Smooth muscle cell (in vitro differentiated cells): ENCODE measurements at regions not wholly inside any gene's neighbourhood (a gene's known extent, or its start where the extent isn't known, plus 50 kb on each side); places are given as distances from the start of the nearest gene placed in this dataset.

Experiments used
- DNase-seq: peaks from one replicate; lab custom pipeline; 2025; ENCODE audit not compliant: unreplicated experiment; lab: John Stamatoyannopoulos, UW
- H2AFZ ChIP-seq: fragments of 200-600 bp; sonication (generic); 2 replicates; pipeline ENCODE4 v1.6.0; 2016; ENCODE audit warnings: antibody characterized with exemption, low read depth, mild to moderate bottlenecking
- H3F3A ChIP-seq: fragments of 200-600 bp; sonication (generic); 2 replicates; pipeline ENCODE4 v1.6.0; 2017; ENCODE audit warnings: antibody characterized with exemption, low read depth
- H3K27ac ChIP-seq: fragments of 200-600 bp; sonication (generic); 2 replicates; pipeline ENCODE4 v1.5.1; 2016; ENCODE audit warnings: low read depth, mild to moderate bottlenecking
- H3K27me3 ChIP-seq: fragments of 200-600 bp; sonication (generic); 2 replicates; pipeline ENCODE4 v1.6.1; 2016; ENCODE audit warnings: low read depth, mild to moderate bottlenecking
- H3K36me3 ChIP-seq: fragments of 200-600 bp; sonication (generic); 2 replicates; pipeline ENCODE4 v1.5.1; 2016; ENCODE audit warnings: low read depth
- H3K4me1 ChIP-seq: fragments of 200-600 bp; sonication (generic); 2 replicates; pipeline ENCODE4 v1.5.1; 2016; ENCODE audit warnings: low read depth
- H3K4me2 ChIP-seq: fragments of 200-600 bp; sonication (generic); 2 replicates; pipeline ENCODE4 v1.6.0; 2016; ENCODE audit warnings: mild to moderate bottlenecking
- H3K4me3 ChIP-seq: fragments of 200-600 bp; sonication (generic); 2 replicates; pipeline ENCODE4 v1.5.1; 2016; ENCODE audit warnings: mild to moderate bottlenecking
- H3K79me2 ChIP-seq: fragments of 200-600 bp; sonication (generic); 2 replicates; pipeline ENCODE4 v1.6.0; 2016; ENCODE audit warnings: low read depth, mild to moderate bottlenecking
- H3K9ac ChIP-seq: fragments of 200-600 bp; sonication (generic); 2 replicates; pipeline ENCODE4 v1.6.0; 2016; ENCODE audit warnings: low read depth
- H3K9me3 ChIP-seq: fragments of 200-600 bp; sonication (generic); replicated peaks from 2 replicates; pipeline ENCODE4 v1.5.1; 2016; ENCODE audit warnings: low read depth
- H4K20me1 ChIP-seq: fragments of 200-600 bp; sonication (generic); 2 replicates; pipeline ENCODE4 v1.6.0; 2016; ENCODE audit warnings: low read depth
- CTCF ChIP-seq: fragments of 200-600 bp; sonication (generic); IDR thresholded peaks from 2 replicates; pipeline ENCODE4 v1.5.1; 2017; ENCODE audit warnings: borderline replicate concordance, mild to moderate bottlenecking, antibody characterized with exemption; ENCODE audit not compliant: insufficient read depth, poor library complexity, severe bottlenecking
- WGBS: methylation state at CpG from one replicate; pipeline ENCODE4 v1.1.7; 2016; ENCODE audit warnings: low lambda C conversion rate; 5-methylcytosine and 5-hydroxymethylcytosine counted together

GRCh38 chr9:19577411-19577810 lies 168.6 kb downstream of the ACER2 start:
- Histone ChIP-seq H3K27me3 (no peaks in the 10 kb centered on the region), H2AFZ (no peak overlapping the region)

DNA sequence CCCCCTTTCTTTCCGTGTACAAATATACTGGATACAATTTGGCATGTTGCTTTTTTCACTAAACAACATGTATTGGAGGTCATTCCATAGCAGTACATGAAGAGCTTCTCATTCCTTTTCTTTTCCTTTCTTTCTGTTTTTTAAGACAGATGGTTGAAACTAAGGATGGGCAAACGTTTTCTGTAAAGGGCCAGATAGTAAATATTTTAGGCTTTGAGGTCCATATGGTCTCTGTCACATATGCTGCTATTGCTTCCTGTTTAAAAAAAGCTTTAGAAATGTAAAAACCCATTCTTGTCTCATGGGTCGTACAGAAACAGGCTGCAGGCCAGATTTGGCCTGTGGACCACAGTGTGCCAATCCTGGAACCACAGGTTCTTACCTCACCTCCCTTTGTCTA lies 160.1 kb downstream of the ACER2 start:
- no peak overlapping the region for H3K9ac ChIP-seq
- no peak overlapping the region for H3K4me2 ChIP-seq
- H3K27ac ChIP-seq = no peak overlapping the region
- 63% methylated on average over 3 of the region's 3 CpGs for WGBS
- H3K36me3 ChIP-seq = no peaks in the 10 kb centered on the region
- no peak for TF ChIP-seq CTCF
- no peaks in the 10 kb centered on the region for H3K4me1 ChIP-seq
- H3K79me2 ChIP-seq = no peaks in the 10 kb centered on the region
- no peaks in the 10 kb centered on the region for H3F3A ChIP-seq
- no peak for DNase-seq
- H2AFZ ChIP-seq = no peak overlapping the region
- H3K4me3 ChIP-seq = no peak overlapping the region
- no peaks in the 10 kb centered on the region for H4K20me1 ChIP-seq
- no peaks in the 10 kb centered on the region for H3K27me3 ChIP-seq
- H3K9me3 ChIP-seq = no peaks in the 10 kb centered on the region

More at GRCh38 chr9:19577411-19577810, 168.6 kb downstream of the ACER2 start:
- TF ChIP-seq CTCF = no peak
- Histone ChIP-seq H4K20me1 (no peaks in the 10 kb centered on the region), H3K9me3 (no peaks in the 10 kb centered on the region), H3K4me2 (no peak overlapping the region), H3K27ac (no peak overlapping the region), H3K4me3 (no peak overlapping the region), H3F3A (no peaks in the 10 kb centered on the region), H3K79me2 (no peaks in the 10 kb centered on the region), H3K36me3 (no peaks in the 10 kb centered on the region), H3K9ac (no peak overlapping the region), H3K4me1 (peaks cover 3% of the 10 kb centered on the region)
- no peak for DNase-seq
- 80% methylated on average over 3 of the region's 3 CpGs for WGBS

GRCh38 chr9:19564396-19565061 lies 155.7 kb downstream of the ACER2 start:
- Histone ChIP-seq H3K27me3 (no peaks in the 10 kb centered on the region), H4K20me1 (no peaks in the 10 kb centered on the region), H3K4me3 (no peak overlapping the region), H3K9me3 (no peaks in the 10 kb centered on the region), H3F3A (no peaks in the 10 kb centered on the region), H3K79me2 (no peaks in the 10 kb centered on the region), H3K27ac (no peak overlapping the region), H3K4me2 (no peak overlapping the region), H3K9ac (no peak overlapping the region), H3K4me1 (no peaks in the 10 kb centered on the region), H2AFZ (no peak overlapping the region), H3K36me3 (no peaks in the 10 kb centered on the region)
- DNase-seq = no peak
- no peak for TF ChIP-seq CTCF
- 73% methylated on average over 3 of the region's 3 CpGs for WGBS

GRCh38 chr9:19555214-19555613 lies 146.4 kb downstream of the ACER2 start:
- Histone ChIP-seq H3F3A (no peaks in the 10 kb centered on the region), H3K4me2 (no peak overlapping the region), H3K4me3 (no peak overlapping the region), H2AFZ (no peak overlapping the region), H3K27ac (no peak overlapping the region), H4K20me1 (no peaks in the 10 kb centered on the region), H3K36me3 (no peaks in the 10 kb centered on the region), H3K4me1 (no peaks in the 10 kb centered on the region), H3K79me2 (no peaks in the 10 kb centered on the region), H3K9ac (no peak overlapping the region), H3K9me3 (no peaks in the 10 kb centered on the region), H3K27me3 (no peaks in the 10 kb centered on the region)
- TF ChIP-seq CTCF = no peak
- no peak for DNase-seq
- 76% methylated on average over 4 of the region's 4 CpGs for WGBS
